HEK293T (cell line): ENCODE measurements at regions not wholly inside any gene's neighbourhood (a gene's known extent, or its start where the extent isn't known, plus 50 kb on each side); places are given as distances from the start of the nearest gene placed in this dataset.
"Not testable (repeated sequence)": the region's sequence is repeated elsewhere in the genome, so short reads cannot be mapped to it uniquely, and the experiment has no call there.

ENCODE experiments used
- CTCF ChIA-PET: fragments of 350-600 bp; formaldehyde crosslinking; extraction: SDS; loops from one replicate; lab custom pipeline; 2021; ENCODE audit warnings: antibody characterized with exemption, inconsistent platforms; lab: Yijun Ruan, JAX
- POLR2A ChIA-PET: fragments of 350-600 bp; formaldehyde crosslinking; extraction: SDS; loops from one replicate; lab custom pipeline; 2020; ENCODE audit warnings: antibody characterized with exemption, inconsistent platforms; lab: Yijun Ruan, JAX
- DNase-seq: peaks from one replicate; pipeline ENCODE4 v3.0.0; 2012; ENCODE audit warnings: mixed read lengths; ENCODE audit errors: extremely low spot score
- ARNT ChIP-seq: fragments of 450-650 bp; IDR thresholded peaks from 2 replicates; pipeline ENCODE4 v1.6.1; 2017; ENCODE audit warnings: mild to moderate bottlenecking
- BHLHE40 ChIP-seq: fragments of 450-650 bp; IDR thresholded peaks from 2 replicates; pipeline ENCODE4 v1.6.1; 2016; ENCODE audit warnings: mild to moderate bottlenecking, moderate library complexity, borderline replicate concordance
- CTBP1 ChIP-seq: fragments of 450-650 bp; IDR thresholded peaks from 2 replicates; pipeline ENCODE4 v1.6.1; 2016; ENCODE audit warnings: borderline replicate concordance
- ELF4 ChIP-seq: fragments of 450-650 bp; IDR thresholded peaks from 2 replicates; pipeline ENCODE4 v1.6.1; 2017; ENCODE audit warnings: antibody characterized with exemption
- FOXA1 ChIP-seq: fragments of 450-650 bp; IDR thresholded peaks from 2 replicates; pipeline ENCODE4 v1.6.1; 2016; ENCODE audit warnings: mild to moderate bottlenecking
- FOXK2 ChIP-seq: fragments of 450-650 bp; IDR thresholded peaks from 2 replicates; pipeline ENCODE4 v1.6.1; 2016; ENCODE audit warnings: mild to moderate bottlenecking
- FOXM1 ChIP-seq: fragments of 450-650 bp; IDR thresholded peaks from 2 replicates; pipeline ENCODE4 v1.6.1; 2017; ENCODE audit warnings: mild to moderate bottlenecking, borderline replicate concordance
- HDGF ChIP-seq: fragments of 450-650 bp; IDR thresholded peaks from 2 replicates; pipeline ENCODE4 v1.6.1; 2017; ENCODE audit warnings: antibody characterized with exemption, borderline replicate concordance
- L3MBTL2 ChIP-seq: fragments of 450-650 bp; conservative IDR thresholded peaks from 2 replicates; pipeline ENCODE4 v1.6.1; 2016; ENCODE audit warnings: mild to moderate bottlenecking
- LEF1 ChIP-seq: fragments of 450-650 bp; IDR thresholded peaks from 2 replicates; pipeline ENCODE4 v1.6.1; 2017; ENCODE audit warnings: mild to moderate bottlenecking, borderline replicate concordance
- NFRKB ChIP-seq: fragments of 450-650 bp; IDR thresholded peaks from 2 replicates; pipeline ENCODE4 v1.6.1; 2016; ENCODE audit warnings: mild to moderate bottlenecking, moderate library complexity
- SP1 ChIP-seq: fragments of 450-650 bp; IDR thresholded peaks from 2 replicates; pipeline ENCODE4 v1.6.1; 2017
- SUZ12 ChIP-seq: fragments of 450-650 bp; IDR thresholded peaks from 2 replicates; pipeline ENCODE4 v1.6.1; 2016; ENCODE audit warnings: mild to moderate bottlenecking
- TARDBP ChIP-seq: fragments of 450-650 bp; IDR thresholded peaks from 2 replicates; pipeline ENCODE4 v1.6.1; 2016
- ZNF384 ChIP-seq: fragments of 450-650 bp; IDR thresholded peaks from 2 replicates; pipeline ENCODE4 v1.6.1; 2016
- TF ChIP-seq, protein P1 (sequence below): fragments of 450-650 bp; IDR thresholded peaks from 2 replicates; pipeline ENCODE4 v1.6.1; 2016

DNA sequence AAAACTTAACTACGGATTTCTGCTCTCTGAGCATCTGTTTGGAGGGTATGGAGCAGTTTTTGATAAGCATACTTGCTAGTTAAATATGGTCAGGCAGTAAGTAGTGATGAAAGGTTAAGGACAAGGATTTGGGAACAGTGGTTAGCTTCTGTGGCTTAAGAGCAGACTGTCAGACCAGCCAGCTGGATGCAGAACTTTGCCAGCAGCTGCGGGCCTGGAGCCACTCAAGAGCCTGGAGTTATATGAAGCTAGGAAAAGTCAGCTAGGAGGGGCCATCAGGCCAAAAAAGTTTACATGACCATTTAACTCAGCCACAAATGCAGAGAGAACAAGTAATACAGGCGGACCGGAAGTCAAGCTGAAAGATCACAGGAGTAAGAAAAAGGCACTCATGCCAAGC is 1817.7 kb downstream of the LRRC4C start:
- no peak for DNase-seq
- ChIA-PET CTCF (no interaction called here), POLR2A (no interaction called here)
- TF ChIP-seq LEF1 (no peak), CTBP1 (no peak)

DNA sequence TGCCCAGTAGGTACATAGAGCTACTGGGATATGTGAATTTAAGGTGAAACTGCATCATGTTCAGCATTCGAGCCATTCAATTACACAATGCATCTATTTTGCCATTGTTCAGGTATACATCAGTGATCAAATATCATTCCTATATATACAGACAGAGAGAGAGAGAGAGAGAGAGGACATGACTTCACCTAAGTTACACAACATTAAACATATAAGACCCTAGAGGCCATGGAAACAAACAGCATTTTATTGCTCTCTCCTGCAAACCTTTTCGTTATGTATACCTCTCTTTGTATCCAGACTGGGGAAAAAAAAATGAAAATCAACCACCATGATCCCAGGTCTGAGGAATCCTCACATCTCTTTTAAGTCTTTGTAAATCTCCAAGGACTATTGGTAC is 1829.1 kb downstream of the LRRC4C start:
- DNase-seq, result no peak
- ChIA-PET POLR2A (no interaction called here), CTCF (no interaction called here)
- TF ChIP-seq, protein P1, sequence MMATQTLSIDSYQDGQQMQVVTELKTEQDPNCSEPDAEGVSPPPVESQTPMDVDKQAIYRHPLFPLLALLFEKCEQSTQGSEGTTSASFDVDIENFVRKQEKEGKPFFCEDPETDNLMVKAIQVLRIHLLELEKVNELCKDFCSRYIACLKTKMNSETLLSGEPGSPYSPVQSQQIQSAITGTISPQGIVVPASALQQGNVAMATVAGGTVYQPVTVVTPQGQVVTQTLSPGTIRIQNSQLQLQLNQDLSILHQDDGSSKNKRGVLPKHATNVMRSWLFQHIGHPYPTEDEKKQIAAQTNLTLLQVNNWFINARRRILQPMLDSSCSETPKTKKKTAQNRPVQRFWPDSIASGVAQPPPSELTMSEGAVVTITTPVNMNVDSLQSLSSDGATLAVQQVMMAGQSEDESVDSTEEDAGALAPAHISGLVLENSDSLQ, result no peak
- no peak for TF ChIP-seq FOXA1
- TF ChIP-seq FOXK2, result no peak
- no peak for TF ChIP-seq FOXM1
- TF ChIP-seq BHLHE40, result no peak

DNA sequence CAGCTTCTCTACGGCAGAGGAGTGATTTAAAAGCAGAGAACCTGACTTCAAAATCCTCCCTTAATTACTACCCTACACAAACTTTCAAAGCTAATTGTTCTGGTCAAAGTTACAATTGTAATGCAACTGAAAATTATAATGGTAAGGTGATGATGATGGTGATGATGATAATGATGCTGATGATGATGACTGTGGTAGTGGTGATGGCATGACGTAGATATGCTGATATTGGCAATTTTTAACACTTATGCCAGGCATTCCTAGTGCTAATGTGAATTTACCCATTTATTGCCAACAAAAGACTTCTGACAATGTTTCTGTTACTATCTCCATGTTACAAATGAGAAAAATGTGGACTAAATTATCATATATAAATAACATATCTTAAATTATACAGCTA is 1831.1 kb downstream of the LRRC4C start:
- CTCF ChIA-PET, result no interaction called here

DNA sequence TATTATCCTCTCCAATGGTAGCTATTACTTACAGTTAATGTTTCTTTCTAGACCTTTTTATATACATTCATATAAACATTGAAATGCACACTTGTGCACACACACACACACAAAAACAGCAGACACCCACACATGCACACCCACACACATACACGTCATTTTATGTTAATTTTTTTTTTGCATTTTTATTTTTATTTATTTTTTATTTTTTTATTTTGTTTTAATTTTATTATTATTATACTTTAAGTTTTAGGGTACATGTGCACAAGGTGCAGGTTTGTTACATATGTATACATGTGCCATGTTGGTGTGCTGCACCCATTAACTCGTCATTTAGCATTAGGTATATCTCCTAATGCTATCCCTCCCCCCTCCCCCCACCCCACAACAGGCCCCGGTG is 1839.1 kb downstream of the LRRC4C start:
- POLR2A ChIA-PET, DNase-seq, CTCF ChIA-PET: not testable (repeated sequence)

More for the DNA sequence above, 1831.1 kb downstream of the LRRC4C start:
- TF ChIP-seq SUZ12 (no peak), SP1 (no peak), CTBP1 (no peak), FOXK2 (no peak), L3MBTL2 (no peak)
- POLR2A ChIA-PET, result no interaction called here
- no peak for DNase-seq

DNA sequence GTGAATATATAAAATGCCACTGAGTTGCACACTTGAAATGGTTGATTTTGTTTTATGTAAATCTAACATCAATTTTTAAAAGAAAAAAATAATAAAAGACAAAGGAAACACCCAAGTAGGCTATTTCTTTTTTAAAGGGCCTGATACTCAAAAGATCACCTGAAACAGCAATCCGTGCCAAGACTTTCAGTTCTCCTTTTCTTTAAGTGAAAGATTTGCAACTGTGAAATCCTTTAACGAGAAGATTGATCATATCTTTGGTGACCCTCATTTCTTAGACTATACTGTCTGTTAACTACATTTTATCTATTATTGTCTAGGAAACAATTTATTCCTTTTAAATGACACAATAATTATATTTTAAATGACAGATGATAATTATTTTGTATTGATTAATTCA is 1841.5 kb downstream of the LRRC4C start:
- TF ChIP-seq ARNT (no peak), ELF4 (no peak), SP1 (no peak), FOXK2 (no peak)
- CTCF ChIA-PET, result no interaction called here
- POLR2A ChIA-PET, result no interaction called here
- no peak for DNase-seq

DNA sequence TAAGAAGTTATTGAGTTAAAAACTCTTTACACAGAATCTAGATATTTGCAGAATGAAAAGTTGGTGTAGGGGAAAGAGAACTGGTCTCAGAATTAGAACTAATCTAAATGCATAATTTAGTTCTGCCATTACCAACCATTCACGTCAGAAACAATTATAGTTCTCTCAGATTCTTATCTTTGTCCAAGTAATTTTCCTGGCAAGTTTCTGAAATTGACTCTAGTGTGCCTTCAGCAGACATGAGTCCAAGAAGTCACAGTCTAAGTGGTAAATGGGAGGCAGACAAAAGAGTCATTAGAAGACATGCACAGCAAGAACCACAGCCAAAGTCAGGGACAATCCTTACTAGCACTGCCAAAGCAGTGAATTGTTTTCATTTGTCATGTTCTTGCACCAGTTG is 1870.1 kb downstream of the LRRC4C start:
- CTCF ChIA-PET, result no interaction called here
- TF ChIP-seq FOXM1 (no peak), L3MBTL2 (no peak), HDGF (no peak), FOXK2 (no peak), TARDBP (no peak)
- POLR2A ChIA-PET, result no interaction called here

DNA sequence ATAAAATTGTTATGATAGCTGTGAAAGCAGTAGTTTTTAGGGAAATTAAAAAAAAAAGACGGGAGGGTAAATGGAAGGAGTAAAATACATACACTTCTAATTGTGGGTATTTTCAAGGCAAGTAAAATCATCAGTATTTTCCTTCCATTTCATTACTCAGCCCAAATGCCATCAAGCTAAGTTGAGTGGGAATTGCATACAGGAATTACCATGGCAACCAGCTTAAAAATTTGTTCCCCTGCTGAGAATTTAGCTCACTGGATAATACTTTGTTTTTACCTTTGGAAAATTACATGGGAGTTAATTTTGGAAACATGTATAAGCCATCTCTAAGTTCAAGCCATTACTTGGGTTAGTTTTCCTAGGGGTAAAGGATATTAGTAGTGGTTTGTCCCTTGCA is 1873.4 kb downstream of the LRRC4C start:
- TF ChIP-seq L3MBTL2, result no peak
- TF ChIP-seq, protein P1, result no peak
- no peak for TF ChIP-seq ARNT
- no peak for TF ChIP-seq FOXM1
- TF ChIP-seq FOXA1, result no peak
- no peak for TF ChIP-seq BHLHE40
- no peak for TF ChIP-seq HDGF
- no peak for TF ChIP-seq NFRKB
- TF ChIP-seq SP1, result no peak
- no peak for TF ChIP-seq FOXK2
- TF ChIP-seq LEF1, result no peak
- TF ChIP-seq ZNF384, result no peak
- no peak for TF ChIP-seq CTBP1
- TF ChIP-seq SUZ12, result no peak
- no peak for TF ChIP-seq TARDBP
- no peak for TF ChIP-seq ELF4
- ChIA-PET CTCF (no interaction called here), POLR2A (no interaction called here)
- DNase-seq, result no peak

More for the DNA sequence above, 1870.1 kb downstream of the LRRC4C start:
- DNase-seq, result no peak

DNA sequence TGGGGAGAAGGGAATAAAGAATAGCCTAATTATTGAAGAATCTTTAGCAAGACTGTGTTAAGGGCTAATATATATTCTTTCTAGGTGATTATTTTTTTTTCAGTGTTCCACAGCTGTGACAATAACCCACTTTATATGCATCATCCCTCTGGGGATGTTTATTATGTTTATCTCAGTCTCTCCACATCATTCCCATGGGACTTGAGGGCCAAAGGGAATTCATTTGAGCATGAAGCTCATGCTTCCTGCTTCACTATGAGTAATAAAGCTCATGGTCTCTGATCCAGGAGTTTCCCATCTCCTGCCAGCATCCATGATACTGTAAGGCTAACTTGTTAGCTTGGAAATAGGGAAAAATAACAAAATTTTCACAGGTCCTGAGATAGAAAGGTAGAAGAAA is 1888.4 kb downstream of the LRRC4C start:
- no peak for DNase-seq
- TF ChIP-seq SP1 (no peak), L3MBTL2 (no peak), NFRKB (no peak), HDGF (no peak), TARDBP (no peak), ARNT (no peak), ZNF384 (no peak)
- TF ChIP-seq, protein P1, result no peak
- CTCF ChIA-PET, result no interaction called here
- POLR2A ChIA-PET, result no interaction called here
